HK-2 (cell line): ENCODE measurements at regions not wholly inside any gene's neighbourhood (a gene's known extent, or its start where the extent isn't known, plus 50 kb on each side); places are given as distances from the start of the nearest gene placed in this dataset.
"Not testable (repeated sequence)": the region's sequence is repeated elsewhere in the genome, so short reads cannot be mapped to it uniquely, and the experiment has no call there.

Source experiments
- DNase-seq: peaks from one replicate; pipeline ENCODE4 v3.0.0-alpha.2; 2018; ENCODE audit not compliant: unreplicated experiment

DNA sequence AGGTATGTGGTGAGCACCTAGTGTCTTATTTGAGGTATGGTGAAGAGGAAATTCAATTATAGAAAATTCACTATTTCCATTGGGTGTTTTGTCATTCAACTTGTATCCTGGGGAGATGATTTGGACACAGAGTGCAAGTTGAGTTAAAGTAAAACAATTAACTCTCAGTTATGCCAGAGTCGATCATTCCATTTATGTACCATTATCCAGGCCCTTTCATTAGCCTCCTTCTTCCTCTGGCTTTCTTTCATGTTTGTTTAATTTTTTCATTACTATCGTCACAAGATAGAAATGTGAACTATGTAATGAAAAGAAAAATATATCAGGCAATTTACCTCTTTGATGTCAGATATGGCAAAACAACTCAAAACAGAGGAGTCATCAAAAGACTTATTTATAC lies 1347.2 kb upstream of the NUDT12 start:
- DNase-seq: no peak

DNA sequence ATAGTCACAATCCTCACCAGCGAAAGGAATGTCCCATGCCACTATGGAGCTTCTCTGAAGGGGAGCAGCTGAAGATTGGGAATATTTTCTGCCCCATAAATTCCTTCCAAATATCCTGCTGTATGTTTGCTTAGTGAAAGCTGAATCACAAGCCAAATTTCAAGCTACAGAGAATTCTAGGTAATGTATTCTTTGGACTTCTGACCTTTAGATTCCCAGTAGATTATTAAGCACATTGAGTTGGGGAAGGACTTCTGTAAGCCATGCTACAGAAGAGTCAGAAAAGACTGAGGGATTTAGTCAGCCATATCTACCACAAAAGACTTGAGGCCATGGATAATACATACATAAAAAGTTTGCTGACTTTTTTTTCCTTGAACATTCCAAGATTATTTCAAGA lies 1342.0 kb upstream of the NUDT12 start:
- no peak for DNase-seq

DNA sequence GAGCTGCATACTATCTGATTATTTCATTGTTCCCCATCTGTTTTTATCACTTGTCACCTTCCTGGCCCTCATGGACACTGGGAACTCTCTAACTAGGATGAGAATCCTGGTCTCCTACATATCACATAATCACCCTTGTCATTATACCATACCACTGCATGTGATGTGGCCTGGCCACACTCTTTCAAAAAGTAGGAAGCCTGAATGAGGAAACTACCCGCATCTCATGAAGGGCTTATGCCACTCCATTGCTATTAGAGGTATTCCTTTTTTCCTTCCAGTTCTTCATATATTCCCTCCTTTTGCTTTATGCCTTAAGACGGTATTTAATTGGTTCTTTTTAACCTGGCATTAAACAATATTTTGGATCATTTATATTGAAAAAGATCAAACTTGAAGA lies 1341.4 kb upstream of the NUDT12 start:
- no peak for DNase-seq

DNA sequence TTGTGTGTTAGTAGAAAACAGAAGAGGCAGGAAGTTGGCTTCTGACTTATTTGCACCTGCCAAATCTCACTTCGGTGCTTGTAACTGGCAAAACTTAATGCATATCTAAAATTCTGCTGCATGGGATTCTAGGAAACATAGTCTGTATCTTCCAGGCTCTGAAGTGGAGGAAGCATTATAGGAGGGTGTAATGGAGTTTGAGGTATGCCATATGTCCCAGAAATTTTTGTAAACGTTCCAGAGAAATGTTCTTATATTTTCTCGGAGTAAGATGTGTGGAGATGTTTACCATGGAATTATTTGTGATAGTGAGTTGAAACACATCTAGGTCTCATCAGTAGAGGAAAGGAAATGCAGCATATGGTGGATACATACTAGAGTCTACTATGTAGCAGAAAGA lies 1329.0 kb upstream of the NUDT12 start:
- no peak for DNase-seq

DNA sequence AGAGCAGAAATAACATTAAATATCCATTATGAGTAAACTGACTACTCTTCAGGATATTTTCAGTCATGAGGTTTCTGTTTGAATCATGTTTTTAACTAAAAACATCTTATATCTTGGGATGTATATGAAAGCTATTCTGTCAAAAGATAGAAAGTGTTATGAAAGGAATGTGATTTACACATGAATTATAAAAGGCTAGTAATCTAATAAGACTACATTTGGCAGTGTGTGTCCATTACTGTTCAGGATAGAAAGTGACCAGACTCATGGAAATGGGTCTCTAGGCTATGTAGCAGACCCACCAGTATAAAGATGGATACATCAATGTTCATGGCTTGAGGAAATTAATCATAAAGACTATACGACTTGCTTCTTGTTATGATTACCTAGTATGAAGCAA lies 1328.2 kb upstream of the NUDT12 start:
- no peak for DNase-seq

DNA sequence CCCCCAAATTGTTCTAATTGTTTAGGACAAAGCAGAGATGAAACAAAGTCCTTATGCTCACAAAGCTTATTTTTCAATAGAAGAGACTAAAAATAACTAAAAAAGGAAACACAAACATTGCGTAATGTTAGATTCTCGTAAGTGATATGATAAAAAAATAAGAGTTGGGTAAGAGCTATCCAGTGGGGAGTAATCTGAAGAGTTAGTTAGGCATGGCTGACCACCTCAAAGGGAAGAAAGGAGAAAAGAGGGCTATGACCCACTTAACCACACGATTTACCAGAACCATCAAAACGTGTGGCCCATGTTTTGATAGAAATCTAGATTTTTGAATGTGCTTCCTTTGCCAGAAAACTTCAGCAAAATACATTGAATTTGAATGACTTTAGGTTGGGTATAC lies 1296.8 kb upstream of the NUDT12 start:
- no peak for DNase-seq

DNA sequence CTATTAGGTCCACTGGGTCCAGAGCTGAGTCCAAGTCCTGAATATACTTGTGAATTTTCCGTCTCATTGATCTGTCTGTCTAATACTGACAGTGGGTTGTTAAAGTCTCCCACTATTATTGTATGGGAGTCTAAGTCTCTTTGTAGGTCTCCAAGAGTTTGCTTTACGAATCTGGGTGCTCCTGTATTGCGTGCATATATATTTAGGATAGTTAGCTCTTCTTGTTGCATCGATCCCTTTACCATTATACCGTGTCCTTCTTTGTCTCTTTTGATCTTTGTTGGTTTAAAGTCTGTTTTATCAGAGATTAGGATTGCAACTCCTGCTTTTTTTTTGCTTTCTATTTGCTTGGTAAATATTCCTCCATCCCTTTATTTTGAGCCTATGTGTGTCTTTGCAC lies 1289.5 kb upstream of the NUDT12 start:
- DNase-seq: not testable (repeated sequence)

DNA sequence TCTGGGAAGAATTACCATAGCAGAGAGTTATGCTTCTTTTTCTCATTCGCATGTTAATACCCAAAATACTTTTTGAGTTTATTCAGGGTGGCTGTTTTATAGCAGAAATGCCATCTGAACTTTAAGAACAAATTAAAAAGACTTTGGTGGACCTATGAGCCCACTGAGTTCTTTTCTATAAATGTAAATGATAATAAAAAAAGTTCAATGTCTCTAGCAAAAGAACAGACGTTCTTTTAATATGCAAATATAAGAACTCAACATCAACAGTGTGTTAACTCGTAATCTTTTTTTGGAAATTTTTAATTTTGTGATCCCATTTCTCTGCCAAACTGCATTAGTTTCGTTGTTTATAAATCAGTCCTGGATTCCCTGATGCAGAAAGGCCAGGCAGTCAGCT lies 1283.0 kb upstream of the NUDT12 start:
- DNase-seq: no peak

DNA sequence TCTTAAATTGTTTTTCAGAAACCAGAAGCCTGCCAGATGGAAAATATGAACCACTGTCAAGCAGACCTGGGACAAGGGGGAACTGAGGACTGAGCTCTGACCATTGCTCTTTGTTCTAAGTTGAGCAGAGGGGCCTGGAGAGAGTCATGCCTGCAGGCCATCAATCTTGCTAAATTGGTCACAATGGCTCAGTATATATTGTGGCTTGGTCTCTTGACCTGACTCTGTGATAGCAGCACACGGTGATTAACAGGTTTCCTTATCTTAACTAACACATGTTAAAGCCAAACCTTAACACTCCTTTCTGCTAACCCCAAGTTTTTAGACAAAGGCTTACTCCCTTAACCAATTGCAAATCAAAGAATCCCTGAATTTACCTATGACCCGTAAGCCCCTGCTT lies 1281.2 kb upstream of the NUDT12 start:
- DNase-seq: no peak

DNA sequence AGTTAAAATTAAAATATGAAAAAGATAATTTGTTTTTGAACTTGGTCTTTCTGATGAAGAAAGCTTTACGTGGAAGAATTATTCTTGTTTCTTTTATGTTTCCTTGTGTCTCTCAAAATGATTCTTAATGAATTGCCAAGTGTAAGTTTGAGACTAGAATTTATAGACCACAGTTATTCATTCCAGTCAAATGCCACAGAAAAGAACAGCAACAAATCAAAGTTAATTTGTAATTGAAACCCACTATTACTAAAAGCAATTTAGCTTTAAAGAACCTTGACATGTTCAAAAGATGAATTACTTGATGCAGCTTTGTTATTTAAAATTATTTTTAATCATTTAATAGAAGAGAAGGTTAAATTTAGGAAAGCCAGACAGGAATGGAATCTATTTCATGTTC lies 1277.7 kb upstream of the NUDT12 start:
- no peak for DNase-seq

DNA sequence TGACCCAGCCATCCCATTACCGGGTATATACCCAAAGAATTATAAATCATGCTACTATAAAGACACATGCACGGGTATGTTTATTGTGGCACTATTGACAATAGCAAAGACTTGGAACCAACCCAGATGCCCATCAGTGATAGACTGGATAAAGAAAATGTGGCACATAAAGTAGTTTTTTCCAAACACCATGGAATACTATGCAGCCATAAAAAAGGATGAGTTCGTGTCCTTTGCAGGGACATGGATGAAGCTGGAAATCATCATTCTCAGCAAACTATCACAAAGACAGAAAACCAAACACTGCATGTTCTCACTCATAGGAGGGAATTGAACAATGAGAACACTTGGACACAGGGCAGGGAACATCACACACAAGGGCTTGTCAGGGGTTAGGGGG lies 1268.9 kb upstream of the NUDT12 start:
- DNase-seq: not testable (repeated sequence)

DNA sequence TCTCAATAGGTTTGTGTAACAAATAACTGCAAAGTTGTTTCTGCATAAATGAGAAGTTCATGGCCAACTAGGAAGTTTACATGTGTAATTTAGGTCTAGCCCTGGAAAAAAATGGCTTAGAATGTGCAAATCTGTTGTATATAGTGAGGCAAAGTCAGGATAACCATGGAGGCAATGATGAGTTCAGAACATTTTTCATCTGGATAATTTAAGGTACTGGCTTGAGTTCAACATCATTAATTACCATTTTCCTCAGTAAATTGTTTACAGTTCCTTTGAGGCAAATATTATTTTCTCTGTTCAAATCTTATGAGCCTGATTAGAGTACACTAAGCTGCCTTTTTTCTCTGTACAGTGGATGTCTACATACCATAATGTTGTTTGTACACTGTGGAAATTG lies 1259.0 kb upstream of the NUDT12 start:
- DNase-seq: no peak

DNA sequence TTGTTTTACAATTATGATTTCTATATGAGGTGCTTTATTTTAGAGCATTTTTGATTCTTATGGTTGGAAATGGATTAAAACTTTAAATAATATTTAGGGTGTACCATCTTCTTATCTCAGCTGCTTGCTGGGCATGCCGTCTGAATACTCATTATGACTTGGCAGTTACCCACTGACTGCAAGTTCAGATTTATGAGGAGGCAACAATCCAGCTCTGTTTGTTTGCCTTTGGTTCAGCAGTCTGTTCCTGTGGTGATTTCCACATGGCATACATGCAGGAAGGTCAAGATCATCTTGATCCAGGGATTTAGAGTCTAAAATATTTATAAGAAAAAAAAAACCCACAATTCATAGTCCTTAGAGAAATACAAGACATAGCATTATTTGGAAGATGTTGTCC lies 1254.5 kb upstream of the NUDT12 start:
- DNase-seq: no peak

DNA sequence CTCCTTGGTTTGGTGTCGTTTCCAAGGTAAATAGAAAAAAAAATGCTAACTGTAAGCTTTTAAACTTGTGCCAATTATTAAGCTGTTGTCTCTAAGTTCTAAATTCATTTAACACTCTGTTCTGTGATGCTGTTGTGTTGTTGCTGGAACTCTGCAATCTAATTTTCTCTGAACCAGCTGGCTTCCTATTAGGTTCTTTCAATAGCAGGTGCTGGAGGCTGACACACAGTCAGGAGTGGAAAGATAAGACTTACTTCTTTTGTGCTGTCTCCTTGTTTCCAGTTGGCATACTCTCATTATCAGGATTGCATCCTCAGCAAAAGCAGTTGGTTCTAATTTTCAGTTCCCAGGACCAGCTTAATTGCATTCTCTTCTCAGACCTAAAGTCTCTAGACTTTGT lies 1252.6 kb upstream of the NUDT12 start:
- no peak for DNase-seq

DNA sequence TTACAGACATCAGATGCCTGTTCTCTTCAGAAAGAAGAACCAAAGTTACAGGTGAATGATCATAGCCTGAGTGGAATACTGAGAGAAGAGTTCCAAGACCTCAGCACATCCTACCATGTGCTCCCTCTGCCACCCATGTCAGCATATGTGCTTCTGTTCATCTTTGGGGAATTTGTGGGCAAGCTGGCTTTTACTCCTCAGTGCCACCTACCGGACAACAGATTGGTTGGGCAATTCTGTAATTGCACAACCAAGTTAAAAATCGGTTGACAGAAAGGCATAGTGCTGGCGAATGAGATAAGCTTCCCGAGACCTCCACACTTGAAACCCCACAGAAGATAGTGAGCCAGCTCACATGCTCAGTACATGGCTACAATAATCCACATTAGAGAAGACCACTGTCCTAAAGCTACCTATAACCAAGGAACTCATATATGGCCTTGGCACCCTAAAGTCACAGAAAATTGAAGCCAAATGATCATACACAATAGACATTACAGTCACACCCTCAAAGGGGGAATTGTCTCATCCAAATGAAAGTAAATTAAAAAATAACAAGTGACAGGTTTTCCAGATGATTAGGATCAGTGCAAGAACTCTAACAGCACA lies 1238.0 kb upstream of the NUDT12 start:
- DNase-seq: no peak

DNA sequence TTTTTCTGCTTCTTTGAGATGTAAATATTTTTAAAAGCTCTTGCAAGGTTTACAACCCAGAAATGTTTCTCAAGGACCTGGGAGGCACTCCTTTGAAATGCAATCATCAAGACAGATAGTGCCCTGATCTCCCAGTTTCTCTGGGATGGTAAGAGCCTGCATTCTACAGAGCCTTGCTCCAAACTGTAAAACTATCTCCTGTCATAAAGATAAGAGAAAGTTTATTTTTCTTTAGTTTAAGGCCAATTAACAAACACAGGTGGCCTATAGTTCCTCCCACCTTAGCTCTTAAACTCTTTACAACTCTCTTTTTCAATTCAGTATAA lies 1231.1 kb upstream of the NUDT12 start:
- DNase-seq: no peak

DNA sequence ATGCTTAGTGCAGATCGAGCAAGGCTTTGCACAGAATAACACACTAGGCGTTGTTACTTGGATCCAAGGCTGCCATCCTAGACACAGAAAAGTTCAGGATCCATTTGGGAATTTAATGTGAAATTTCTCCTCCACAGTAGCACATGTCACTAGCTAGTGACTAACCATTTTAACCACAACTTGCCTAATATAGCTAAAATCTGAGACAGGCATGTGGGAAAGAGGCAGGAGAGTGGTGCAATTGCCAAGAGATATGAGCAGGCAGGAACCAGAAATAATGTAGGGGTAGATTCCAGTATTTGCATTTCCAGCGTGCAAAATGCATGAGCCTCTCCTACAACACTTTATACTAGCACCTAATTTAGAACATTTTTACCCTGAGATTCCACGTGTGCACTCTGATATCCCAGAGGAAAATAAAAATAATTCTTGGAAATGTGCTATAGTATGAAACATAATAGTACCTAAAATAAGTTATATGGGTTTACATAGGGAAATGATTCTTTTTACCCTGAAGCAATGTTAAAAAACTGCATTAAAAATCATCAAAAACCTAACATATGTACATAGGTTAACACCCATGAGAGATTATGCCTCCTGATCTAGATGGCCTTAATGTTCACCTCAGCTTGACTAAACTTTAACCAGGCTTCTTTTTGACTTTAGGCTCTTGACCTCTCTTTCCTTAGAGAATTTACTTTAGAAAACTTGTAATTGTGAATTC lies 1230.6 kb upstream of the NUDT12 start:
- DNase-seq: no peak

DNA sequence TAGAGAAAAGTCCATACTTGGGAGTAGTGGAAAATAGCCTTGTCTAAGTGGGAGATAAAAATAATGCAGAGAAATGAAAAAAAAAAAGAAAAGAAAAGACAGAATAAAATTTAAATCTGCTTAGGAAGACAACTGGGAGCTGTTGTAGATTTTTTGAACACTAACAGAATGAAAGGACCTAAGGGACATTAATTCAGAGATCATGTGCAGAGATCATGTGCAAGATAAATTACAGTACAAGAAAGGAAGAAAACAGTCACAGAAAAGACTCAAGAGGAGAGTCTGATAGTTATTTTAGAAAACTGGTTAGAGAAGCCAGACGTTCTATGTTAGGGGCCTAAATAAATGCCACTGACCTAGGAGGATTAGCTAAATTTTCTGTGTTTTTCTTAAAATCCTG lies 1226.8 kb upstream of the NUDT12 start:
- DNase-seq: no peak

DNA sequence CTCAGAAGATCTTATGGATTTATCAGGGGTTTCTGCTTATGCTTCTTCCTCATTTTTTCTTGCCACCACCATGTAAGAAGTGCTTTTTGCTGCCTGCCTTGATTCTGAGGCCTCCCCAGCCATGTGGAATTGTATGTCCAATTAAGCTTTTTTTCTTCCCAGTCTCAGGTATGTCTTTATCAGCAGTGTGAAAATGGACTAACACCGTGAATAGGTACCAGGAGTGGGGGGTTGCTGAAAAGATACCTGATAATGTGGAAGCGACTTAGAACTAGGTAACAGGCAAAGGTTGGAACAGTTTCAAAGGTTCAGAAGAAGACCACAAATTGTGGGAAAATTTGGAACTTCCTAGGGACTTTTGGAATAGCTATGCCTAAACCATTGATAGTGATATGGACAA lies 1222.5 kb upstream of the NUDT12 start:
- no peak for DNase-seq

DNA sequence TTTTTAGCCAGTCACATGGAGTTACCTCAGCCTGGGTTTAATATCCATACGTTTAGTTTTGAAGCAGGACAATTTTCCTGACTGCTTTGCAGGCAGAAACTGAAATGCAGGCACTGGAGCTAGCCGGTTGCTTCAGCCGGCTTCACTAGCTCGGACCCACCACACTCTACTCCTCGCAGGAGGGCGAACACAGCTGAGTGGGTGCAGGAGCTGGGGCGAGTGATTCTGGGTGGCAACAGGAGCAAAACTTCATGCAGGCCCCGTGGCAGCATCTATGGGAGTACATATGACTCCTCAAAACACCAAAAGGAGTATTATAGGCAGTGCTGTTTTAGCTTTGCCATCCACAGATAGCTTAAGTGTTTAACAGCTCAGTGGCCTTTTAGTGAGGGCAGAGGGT lies 1211.8 kb upstream of the NUDT12 start:
- DNase-seq: no peak

DNA sequence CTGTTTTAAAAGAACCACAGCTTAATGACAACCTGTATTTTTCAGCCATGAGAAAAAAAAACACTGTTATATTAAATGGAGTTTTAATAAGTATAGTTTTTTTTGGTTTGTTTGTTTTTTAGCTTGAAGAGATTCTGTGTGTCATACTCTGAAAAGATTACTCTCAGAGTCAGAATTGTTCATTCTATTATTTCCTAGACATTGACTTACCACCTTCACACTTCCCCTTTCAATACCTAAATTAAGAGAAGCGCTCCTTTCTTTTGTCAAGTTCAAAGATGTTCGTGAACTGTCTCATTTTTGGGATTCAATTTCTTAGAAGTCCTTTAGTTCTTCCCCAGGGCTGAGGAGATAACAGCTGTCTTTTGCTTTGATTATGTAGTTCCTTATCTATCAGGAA lies 1201.6 kb upstream of the NUDT12 start:
- no peak for DNase-seq

DNA sequence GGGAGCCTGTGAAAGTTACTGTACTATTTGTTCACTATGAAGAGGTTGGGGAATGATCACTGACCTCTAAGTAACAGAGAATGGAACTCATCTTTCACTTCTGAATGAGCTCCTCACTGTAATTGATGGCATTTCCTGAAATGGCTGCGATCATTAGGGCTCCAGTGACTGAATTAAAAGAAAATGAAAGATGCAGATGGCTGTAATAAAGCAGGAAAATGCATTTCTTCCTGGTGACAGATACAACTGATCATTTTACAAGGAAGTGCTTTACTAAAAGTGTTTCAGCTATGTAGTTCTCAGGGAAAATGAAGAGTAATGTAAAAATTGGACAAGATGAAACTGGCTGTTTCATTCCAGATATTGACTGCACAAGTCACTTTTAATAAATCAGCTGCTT lies 1200.6 kb upstream of the NUDT12 start:
- no peak for DNase-seq

DNA sequence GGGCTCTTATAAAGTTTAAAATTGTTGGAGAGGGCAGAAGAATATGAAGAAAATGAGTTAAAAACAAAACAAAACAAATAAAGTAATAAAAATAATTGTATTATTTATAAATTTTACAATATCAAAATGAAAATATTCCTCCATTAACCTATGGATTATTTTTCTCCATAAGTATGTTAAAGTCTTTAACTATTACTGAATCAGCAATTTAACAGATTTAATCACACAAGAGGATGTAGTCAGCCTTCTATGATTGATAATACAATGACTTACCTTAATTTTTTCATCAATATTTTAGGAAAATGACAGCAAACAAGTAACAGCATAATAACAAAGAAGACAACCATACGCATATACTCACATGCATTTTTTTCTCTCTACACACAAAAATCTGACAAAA lies 1195.3 kb upstream of the NUDT12 start:
- DNase-seq: no peak

DNA sequence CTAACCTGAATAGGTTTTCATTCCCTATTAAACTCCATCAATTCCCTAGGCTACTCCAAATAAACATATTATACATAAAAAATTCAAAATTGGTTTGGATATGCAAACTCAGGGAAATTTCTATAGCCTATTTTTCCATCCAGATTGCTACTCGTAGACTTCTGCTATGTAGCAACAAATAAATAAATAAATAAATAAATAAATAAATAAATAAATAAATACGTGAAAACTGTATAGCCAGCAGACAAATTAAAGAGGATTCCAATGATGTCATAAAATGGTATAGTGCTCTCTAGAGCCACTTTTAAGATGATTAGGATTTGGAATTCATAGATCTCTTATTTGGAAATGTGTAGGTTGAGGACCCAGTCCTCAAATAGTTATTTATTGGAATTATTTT lies 1193.2 kb upstream of the NUDT12 start:
- no peak for DNase-seq
